ENCODE measurements at regions not wholly inside any gene's neighbourhood (a gene's known extent, or its start where the extent isn't known, plus 50 kb on each side); places are given as distances from the start of the nearest gene placed in this dataset.

DNA sequence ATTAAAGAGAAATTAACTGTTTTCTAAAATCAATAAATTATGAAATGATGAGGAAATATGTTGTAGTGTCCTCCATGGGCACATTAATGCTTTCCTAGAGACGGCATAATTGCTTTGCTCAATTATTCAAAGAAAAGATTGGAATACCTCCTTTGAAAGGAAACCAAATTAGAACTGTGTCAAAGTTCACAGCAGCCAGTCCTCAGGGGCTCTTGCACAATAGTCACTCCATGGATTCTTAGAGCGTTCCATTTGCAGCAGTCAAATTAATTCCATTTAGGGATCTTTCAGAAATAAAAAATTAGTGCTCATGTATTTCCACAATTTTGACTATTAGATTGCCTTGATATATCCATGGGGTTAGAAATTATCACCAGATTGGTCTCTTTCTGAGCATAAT lies 841.6 kb upstream of the DPPA4 start:
- Mint-ChIP-seq H3K36me3 (no peaks in the 10 kb centered on the region), H3K27me3 (ENCODE audit: low read depth) (no peaks in the 10 kb centered on the region), H3K9me3 (no peaks in the 10 kb centered on the region), H3K4me1 (no peaks in the 10 kb centered on the region), H3K4me3 (no peak overlapping the region), H3K27ac (no peak overlapping the region)
- TF ChIP-seq, protein P1, sequence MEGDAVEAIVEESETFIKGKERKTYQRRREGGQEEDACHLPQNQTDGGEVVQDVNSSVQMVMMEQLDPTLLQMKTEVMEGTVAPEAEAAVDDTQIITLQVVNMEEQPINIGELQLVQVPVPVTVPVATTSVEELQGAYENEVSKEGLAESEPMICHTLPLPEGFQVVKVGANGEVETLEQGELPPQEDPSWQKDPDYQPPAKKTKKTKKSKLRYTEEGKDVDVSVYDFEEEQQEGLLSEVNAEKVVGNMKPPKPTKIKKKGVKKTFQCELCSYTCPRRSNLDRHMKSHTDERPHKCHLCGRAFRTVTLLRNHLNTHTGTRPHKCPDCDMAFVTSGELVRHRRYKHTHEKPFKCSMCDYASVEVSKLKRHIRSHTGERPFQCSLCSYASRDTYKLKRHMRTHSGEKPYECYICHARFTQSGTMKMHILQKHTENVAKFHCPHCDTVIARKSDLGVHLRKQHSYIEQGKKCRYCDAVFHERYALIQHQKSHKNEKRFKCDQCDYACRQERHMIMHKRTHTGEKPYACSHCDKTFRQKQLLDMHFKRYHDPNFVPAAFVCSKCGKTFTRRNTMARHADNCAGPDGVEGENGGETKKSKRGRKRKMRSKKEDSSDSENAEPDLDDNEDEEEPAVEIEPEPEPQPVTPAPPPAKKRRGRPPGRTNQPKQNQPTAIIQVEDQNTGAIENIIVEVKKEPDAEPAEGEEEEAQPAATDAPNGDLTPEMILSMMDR (IDR thresholded peaks at IDR 0.05; ENCODE audit: unreplicated experiment) = no peak
- DNase-seq (ENCODE audit: low spot score in 2 of 2, unreplicated experiment in 2 of 2) = no peak

DNA sequence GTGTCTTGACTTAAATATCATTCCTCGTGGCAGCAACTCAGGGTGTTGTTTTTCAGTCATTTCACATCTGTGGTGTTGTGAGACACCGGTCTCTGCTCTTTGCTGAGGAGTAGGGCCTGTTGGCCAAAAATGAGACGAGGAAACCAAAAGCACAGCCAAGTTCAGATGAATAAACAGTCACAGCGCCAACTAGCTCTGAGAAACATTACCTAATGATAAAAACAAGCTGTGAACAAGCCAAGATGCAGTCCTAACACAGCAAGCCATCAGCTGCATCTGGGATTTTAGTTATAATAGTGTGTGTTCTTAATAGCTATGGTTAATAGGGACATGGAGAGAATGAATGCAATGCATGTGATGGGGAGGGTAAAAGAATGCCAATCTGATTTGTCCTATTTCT lies 843.4 kb upstream of the DPPA4 start:
- TF ChIP-seq, protein P1 (IDR thresholded peaks at IDR 0.05; ENCODE audit: unreplicated experiment) = no peak
- no peak for DNase-seq (ENCODE audit: low spot score in 2 of 2, unreplicated experiment in 2 of 2)
- Mint-ChIP-seq H3K9me3 (no peaks in the 10 kb centered on the region), H3K36me3 (no peaks in the 10 kb centered on the region), H3K27me3 (ENCODE audit: low read depth) (no peaks in the 10 kb centered on the region), H3K27ac (no peak overlapping the region), H3K4me3 (no peak overlapping the region), H3K4me1 (no peaks in the 10 kb centered on the region)

DNA sequence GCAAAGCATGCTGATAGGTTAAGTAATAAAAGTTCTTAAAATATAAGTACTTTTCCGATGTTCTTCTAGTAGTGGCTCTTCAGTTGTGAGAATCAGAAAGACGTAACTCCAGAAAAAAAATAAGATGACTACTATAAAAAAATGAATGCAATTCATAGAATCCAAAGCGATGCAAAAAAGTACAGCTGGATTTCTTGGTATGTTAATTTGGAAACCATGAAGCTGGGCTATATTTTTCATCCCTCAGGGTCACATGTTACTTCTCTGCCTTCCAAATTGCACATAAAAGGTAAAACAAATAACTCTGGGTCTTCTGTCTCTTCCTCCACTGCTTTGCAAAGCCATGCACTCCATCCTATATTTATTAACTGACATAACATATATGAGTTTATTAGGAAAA lies 843.9 kb upstream of the DPPA4 start:
- TF ChIP-seq, protein P1 (IDR thresholded peaks at IDR 0.05; ENCODE audit: unreplicated experiment) = no peak
- Mint-ChIP-seq H3K4me3 (no peak overlapping the region), H3K27me3 (ENCODE audit: low read depth) (no peaks in the 10 kb centered on the region), H3K36me3 (no peaks in the 10 kb centered on the region), H3K4me1 (no peaks in the 10 kb centered on the region), H3K9me3 (no peaks in the 10 kb centered on the region), H3K27ac (no peak overlapping the region)
- DNase-seq (ENCODE audit: low spot score in 2 of 2, unreplicated experiment in 2 of 2) = no peak

DNA sequence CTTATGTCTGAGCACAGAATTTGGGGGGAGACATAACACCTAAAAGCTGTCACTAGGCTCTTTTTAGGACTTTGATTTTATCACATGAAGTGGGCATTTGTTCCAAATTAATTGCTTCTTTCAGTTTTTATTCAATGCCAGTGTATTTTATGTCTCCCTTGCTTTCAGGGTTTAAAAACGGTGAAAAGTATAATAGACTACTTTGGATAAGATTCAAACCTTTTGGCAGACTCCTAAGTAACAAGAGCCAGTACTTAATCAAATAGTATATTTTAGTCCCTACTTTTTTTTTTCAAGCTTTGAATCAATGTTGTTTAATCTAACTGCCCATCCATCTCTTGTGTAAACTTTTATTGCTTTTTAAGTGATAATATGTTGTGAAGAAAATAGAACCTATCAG lies 847.2 kb upstream of the DPPA4 start:
- no peaks in the 10 kb centered on the region for H3K4me1 Mint-ChIP-seq
- H3K27ac Mint-ChIP-seq = no peak overlapping the region
- H3K36me3 Mint-ChIP-seq = peaks cover 3% of the 10 kb centered on the region
- DNase-seq (ENCODE audit: low spot score in 2 of 2, unreplicated experiment in 2 of 2) = no peak
- TF ChIP-seq, protein P1 (IDR thresholded peaks at IDR 0.05; ENCODE audit: unreplicated experiment) = no peak
- peaks cover 14% of the 10 kb centered on the region for H3K9me3 Mint-ChIP-seq
- H3K27me3 Mint-ChIP-seq (ENCODE audit: low read depth) = no peaks in the 10 kb centered on the region
- no peak overlapping the region for H3K4me3 Mint-ChIP-seq

DNA sequence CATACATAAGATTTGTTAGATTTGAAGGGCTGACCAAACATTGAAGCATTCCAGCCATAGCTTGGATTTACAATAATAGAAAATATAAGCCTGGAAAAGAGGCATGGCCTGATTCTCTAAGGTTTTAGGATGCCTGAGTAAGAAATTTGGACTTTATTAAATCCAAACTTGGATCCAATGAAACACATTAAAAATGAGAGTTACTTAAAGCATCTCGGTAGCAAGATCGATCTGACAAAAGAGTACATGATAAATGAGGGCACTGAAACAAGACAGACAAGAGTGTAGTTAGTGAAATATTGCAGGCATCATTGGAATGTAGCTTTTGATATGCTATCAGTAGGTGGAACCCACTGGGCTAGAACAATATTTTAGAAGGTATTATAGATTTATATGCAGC lies 855.7 kb upstream of the DPPA4 start:
- H3K36me3 Mint-ChIP-seq = peaks cover 3% of the 10 kb centered on the region
- TF ChIP-seq, protein P1 (IDR thresholded peaks at IDR 0.05; ENCODE audit: unreplicated experiment) = no peak
- H3K27ac Mint-ChIP-seq = no peak overlapping the region
- H3K4me3 Mint-ChIP-seq = no peak overlapping the region
- peaks cover 13% of the 10 kb centered on the region for H3K9me3 Mint-ChIP-seq
- no peaks in the 10 kb centered on the region for H3K27me3 Mint-ChIP-seq (ENCODE audit: low read depth)
- no peak for DNase-seq (ENCODE audit: low spot score in 2 of 2, unreplicated experiment in 2 of 2)
- peaks cover 5% of the 10 kb centered on the region for H3K4me1 Mint-ChIP-seq
